ENCODE measurements at regions not wholly inside any gene's neighbourhood (a gene's known extent, or its start where the extent isn't known, plus 50 kb on each side); places are given as distances from the start of the nearest gene placed in this dataset.

DNA sequence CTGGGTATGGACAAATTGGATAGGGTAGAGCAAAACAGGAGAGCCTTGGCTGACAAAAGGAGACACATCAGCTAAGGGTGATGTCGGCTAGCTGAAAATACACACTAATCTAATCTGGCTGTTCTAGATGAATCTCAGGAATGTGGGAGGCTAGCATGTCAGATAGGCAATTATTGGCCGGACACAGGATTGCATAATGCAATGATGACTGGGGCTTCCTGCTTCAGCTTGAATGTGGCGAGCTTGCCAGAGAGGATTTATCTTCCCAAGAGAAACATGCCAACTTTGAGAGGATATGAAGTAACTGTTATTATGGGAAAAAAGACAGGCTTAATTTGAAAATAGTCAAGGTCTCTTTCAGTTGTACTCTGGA, 102.4 kb downstream of the TRIB2 start:
- TF ChIP-seq, protein P1, sequence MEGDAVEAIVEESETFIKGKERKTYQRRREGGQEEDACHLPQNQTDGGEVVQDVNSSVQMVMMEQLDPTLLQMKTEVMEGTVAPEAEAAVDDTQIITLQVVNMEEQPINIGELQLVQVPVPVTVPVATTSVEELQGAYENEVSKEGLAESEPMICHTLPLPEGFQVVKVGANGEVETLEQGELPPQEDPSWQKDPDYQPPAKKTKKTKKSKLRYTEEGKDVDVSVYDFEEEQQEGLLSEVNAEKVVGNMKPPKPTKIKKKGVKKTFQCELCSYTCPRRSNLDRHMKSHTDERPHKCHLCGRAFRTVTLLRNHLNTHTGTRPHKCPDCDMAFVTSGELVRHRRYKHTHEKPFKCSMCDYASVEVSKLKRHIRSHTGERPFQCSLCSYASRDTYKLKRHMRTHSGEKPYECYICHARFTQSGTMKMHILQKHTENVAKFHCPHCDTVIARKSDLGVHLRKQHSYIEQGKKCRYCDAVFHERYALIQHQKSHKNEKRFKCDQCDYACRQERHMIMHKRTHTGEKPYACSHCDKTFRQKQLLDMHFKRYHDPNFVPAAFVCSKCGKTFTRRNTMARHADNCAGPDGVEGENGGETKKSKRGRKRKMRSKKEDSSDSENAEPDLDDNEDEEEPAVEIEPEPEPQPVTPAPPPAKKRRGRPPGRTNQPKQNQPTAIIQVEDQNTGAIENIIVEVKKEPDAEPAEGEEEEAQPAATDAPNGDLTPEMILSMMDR (IDR thresholded peaks at IDR 0.05) = no peak
- TF ChIP-seq EZH2 (IDR thresholded peaks at IDR 0.05) (no peak), EZH2phosphoT487 (IDR thresholded peaks at IDR 0.05) (no peak)
